ENCODE measurements at regions not wholly inside any gene's neighbourhood (a gene's known extent, or its start where the extent isn't known, plus 50 kb on each side); places are given as distances from the start of the nearest gene placed in this dataset.
"Not testable (repeated sequence)": the region's sequence is repeated elsewhere in the genome, so short reads cannot be mapped to it uniquely, and the experiment has no call there.

GRCh38 chr9:42288865-42289229, 105.4 kb downstream of the SPATA31A6 start:
- not testable (repeated sequence) for TF ChIP-seq POLR2A, POLR2AphosphoS5 (IDR thresholded peaks at IDR 0.05; ENCODE audit: low read depth, low read length)

All from GM12892 (cell line).